ENCODE measurements at regions not wholly inside any gene's neighbourhood (a gene's known extent, or its start where the extent isn't known, plus 50 kb on each side); places are given as distances from the start of the nearest gene placed in this dataset.

DNA sequence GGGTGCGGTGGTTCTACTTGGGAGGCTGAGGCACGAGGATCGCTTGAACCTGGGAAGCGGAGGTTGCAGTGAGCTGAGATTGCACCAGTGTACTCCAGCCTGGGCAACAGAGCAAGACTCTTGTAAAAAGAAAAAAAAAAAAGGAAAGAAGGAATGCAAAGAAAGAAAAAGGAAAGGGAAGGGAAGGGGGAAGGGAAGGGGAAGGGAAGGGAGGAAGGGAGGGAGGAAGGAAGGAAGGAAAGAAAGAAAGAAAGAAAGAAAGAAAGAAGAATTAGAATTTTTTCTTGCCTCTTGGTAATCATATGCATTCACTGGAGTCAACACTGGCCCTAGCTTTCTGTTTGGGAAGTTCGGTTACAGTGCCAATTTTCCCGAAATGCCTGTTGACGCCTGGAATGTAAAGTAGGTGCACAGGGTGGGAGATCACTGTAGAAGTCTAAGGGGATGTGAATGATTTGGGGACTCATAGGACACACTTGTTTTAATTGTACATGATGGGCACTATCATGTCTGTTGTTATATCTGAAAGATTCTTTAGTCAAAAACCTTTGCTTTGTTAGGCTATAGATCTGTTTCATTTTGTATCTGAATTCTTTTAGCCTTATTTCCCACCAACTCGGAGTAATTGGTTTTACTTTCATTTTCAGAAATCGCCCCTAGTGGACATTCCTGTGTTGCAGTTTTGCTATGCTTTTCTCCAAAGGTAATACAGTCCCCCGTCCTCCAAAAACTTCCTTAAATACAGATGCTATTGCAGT is 59.8 kb upstream of the MORC3 start:
- Histone ChIP-seq H3K27me3 (ENCODE audit: insufficient read depth, low read length) (no peaks in the 10 kb centered on the region), H3K4me2 (ENCODE audit: insufficient read depth, low read length) (peak overlapping the region; percentile 97)

GRCh38 chr21:36260802-36261201 is 59.2 kb upstream of the MORC3 start:
- Histone ChIP-seq H3K9me3 (ENCODE audit: low read depth, low read length) (no peaks in the 10 kb centered on the region), H3K4me2 (ENCODE audit: insufficient read depth, low read length) (peak overlapping the region; percentile 97), H3K27ac (ENCODE audit: low read depth, low read length) (no peak overlapping the region), H2AFZ (ENCODE audit: low read length) (peak overlapping the region; percentile 96), H3K4me1 (ENCODE audit: insufficient read depth, low read length) (peaks cover 7% of the 10 kb centered on the region), H4K20me1 (ENCODE audit: insufficient read depth, low read length) (no peaks in the 10 kb centered on the region), H3K36me3 (ENCODE audit: insufficient read depth, low read length) (peaks cover 22% of the 10 kb centered on the region), H3K27me3 (ENCODE audit: insufficient read depth, low read length) (no peaks in the 10 kb centered on the region), H3K79me2 (ENCODE audit: insufficient read depth, low read length) (no peaks in the 10 kb centered on the region), H3K4me3 (ENCODE audit: insufficient read depth, low read length) (peak overlapping the region; percentile 79)
- no peak for TF ChIP-seq CTCF (IDR thresholded peaks at IDR 0.05; ENCODE audit: extremely low read depth, low read depth, low read length)
- DNase-seq (ENCODE audit: insufficient read length, low spot score, missing footprints): no peak

More for the DNA sequence above, 59.8 kb upstream of the MORC3 start:
- DNase-seq (ENCODE audit: insufficient read length, low spot score, missing footprints): peak; percentile 89
- Histone ChIP-seq H3K79me2 (ENCODE audit: insufficient read depth, low read length) (no peaks in the 10 kb centered on the region), H4K20me1 (ENCODE audit: insufficient read depth, low read length) (no peaks in the 10 kb centered on the region), H3K27ac (ENCODE audit: low read depth, low read length) (peak overlapping the region; percentile 84), H3K9me3 (ENCODE audit: low read depth, low read length) (no peaks in the 10 kb centered on the region), H3K36me3 (ENCODE audit: insufficient read depth, low read length) (peaks cover 22% of the 10 kb centered on the region), H3K4me1 (ENCODE audit: insufficient read depth, low read length) (peaks cover 7% of the 10 kb centered on the region), H3K4me3 (ENCODE audit: insufficient read depth, low read length) (peak overlapping the region; percentile 79), H2AFZ (ENCODE audit: low read length) (peak overlapping the region; percentile 96)
- peak; percentile 82 for TF ChIP-seq CTCF (IDR thresholded peaks at IDR 0.05; ENCODE audit: extremely low read depth, low read depth, low read length)

DNA sequence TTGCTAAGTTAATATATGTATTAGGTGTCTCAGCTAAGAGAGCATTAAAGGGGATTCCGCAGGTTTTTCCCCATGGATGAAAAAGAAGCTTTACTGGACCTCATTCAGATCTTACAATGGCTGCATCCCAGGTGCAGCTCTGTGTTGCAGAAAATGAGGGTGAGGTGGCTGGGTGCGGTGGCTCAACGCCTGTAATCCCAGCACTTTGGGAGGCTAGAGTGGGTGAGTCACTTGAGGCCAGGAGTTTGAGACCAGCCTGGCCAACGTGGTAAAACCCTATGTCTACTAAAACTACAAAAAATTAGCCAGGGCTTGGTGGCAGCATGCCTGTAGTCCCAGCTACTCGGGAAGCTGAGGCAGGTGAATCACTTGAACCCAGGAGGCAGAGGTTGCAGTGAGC is 58.5 kb upstream of the MORC3 start:
- peaks cover 16% of the 10 kb centered on the region for H3K36me3 ChIP-seq (ENCODE audit: insufficient read depth, low read length)
- no peak for DNase-seq (ENCODE audit: insufficient read length, low spot score, missing footprints)
- no peaks in the 10 kb centered on the region for H3K79me2 ChIP-seq (ENCODE audit: insufficient read depth, low read length)
- no peak overlapping the region for H3K27ac ChIP-seq (ENCODE audit: low read depth, low read length)
- H3K4me2 ChIP-seq (ENCODE audit: insufficient read depth, low read length): no peak overlapping the region
- H3K27me3 ChIP-seq (ENCODE audit: insufficient read depth, low read length): no peaks in the 10 kb centered on the region
- H2AFZ ChIP-seq (ENCODE audit: low read length): no peak overlapping the region
- no peaks in the 10 kb centered on the region for H4K20me1 ChIP-seq (ENCODE audit: insufficient read depth, low read length)
- no peak overlapping the region for H3K4me3 ChIP-seq (ENCODE audit: insufficient read depth, low read length)
- H3K9me3 ChIP-seq (ENCODE audit: low read depth, low read length): no peaks in the 10 kb centered on the region
- peaks cover 7% of the 10 kb centered on the region for H3K4me1 ChIP-seq (ENCODE audit: insufficient read depth, low read length)
- no peak for TF ChIP-seq CTCF (IDR thresholded peaks at IDR 0.05; ENCODE audit: extremely low read depth, low read depth, low read length)

DNA sequence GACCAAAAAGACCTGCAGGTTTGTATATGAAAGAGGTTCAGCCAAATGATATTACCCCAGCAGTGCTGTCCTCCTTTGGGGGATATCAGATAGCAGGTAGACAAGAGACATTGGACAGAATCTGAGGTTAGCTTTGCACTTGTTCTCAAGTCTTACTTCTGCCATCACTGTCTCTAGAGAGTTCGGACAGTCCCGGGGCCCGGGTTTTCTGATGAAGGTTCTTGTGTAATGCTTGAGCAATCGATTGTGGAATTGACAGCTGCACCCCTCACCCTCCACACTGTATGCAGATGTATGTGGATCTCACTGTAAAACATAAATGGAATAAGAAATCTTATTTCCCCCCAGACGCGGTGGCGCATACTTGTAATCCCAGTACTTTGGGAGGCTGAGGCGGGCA is 56.2 kb upstream of the MORC3 start:
- Histone ChIP-seq H3K27ac (ENCODE audit: low read depth, low read length) (no peak overlapping the region), H3K9me3 (ENCODE audit: low read depth, low read length) (no peaks in the 10 kb centered on the region), H3K27me3 (ENCODE audit: insufficient read depth, low read length) (no peaks in the 10 kb centered on the region), H2AFZ (ENCODE audit: low read length) (no peak overlapping the region), H3K79me2 (ENCODE audit: insufficient read depth, low read length) (no peaks in the 10 kb centered on the region), H3K36me3 (ENCODE audit: insufficient read depth, low read length) (peaks cover 11% of the 10 kb centered on the region), H3K4me2 (ENCODE audit: insufficient read depth, low read length) (no peak overlapping the region), H3K4me1 (ENCODE audit: insufficient read depth, low read length) (peaks cover 7% of the 10 kb centered on the region), H3K4me3 (ENCODE audit: insufficient read depth, low read length) (no peak overlapping the region), H4K20me1 (ENCODE audit: insufficient read depth, low read length) (no peaks in the 10 kb centered on the region)
- TF ChIP-seq CTCF (IDR thresholded peaks at IDR 0.05; ENCODE audit: extremely low read depth, low read depth, low read length): no peak
- DNase-seq (ENCODE audit: insufficient read length, low spot score, missing footprints): no peak
